Right atrium auricular region (tissue), 2 donors: ENCODE measurements at regions not wholly inside any gene's neighbourhood (a gene's known extent, or its start where the extent isn't known, plus 50 kb on each side); places are given as distances from the start of the nearest gene placed in this dataset.

Experiments
- DNase-seq: peaks from one replicate; pipeline ENCODE4 v3.0.0-alpha.2; 2019; ENCODE audit warnings: low spot score
- H3K27ac ChIP-seq, 2 donors: fragments of 200-600 bp; sonication (generic); 1 replicate in 1 of 2; 2 replicates in 1 of 2; pipeline ENCODE4 v1.5.1; 2016 to 2019
- H3K27me3 ChIP-seq, 2 donors: fragments of 200-600 bp; sonication (generic); one replicate each; pipeline versions ENCODE4 v1.5.1 to v1.6.0; 2017 to 2019
- H3K36me3 ChIP-seq: fragments of 200-600 bp; sonication (generic); one replicate; pipeline ENCODE4 v1.5.1; 2016
- H3K4me1 ChIP-seq, 2 donors: fragments of 200-600 bp; sonication (generic); one replicate each; pipeline versions ENCODE4 v1.5.1 to v1.6.0; 2017 to 2019
- H3K4me3 ChIP-seq, 2 donors: fragments of 200-600 bp; sonication (generic); 1 replicate in 1 of 2; 2 replicates in 1 of 2; pipeline ENCODE4 v1.5.1; 2017 to 2019; ENCODE audit warnings: mild to moderate bottlenecking in 1 of 2, moderate library complexity in 1 of 2
- H3K9me3 ChIP-seq, 2 donors: fragments of 200-600 bp; sonication (generic); one replicate each; pipeline ENCODE4 v1.5.1; 2019
- TF ChIP-seq, protein P1 (sequence below), 2 donors: fragments of 200-600 bp; sonication (generic); IDR thresholded peaks; one replicate each; pipeline ENCODE4 v1.5.1; 2019; ENCODE audit warnings: antibody characterized with exemption in 2 of 2

GRCh38 chr2:120885749-120886148 is 150.1 kb downstream of the GLI2 start:
- H3K27me3 ChIP-seq: no peaks in the 10 kb centered on the region
- DNase-seq: no peak
- TF ChIP-seq, protein P1, sequence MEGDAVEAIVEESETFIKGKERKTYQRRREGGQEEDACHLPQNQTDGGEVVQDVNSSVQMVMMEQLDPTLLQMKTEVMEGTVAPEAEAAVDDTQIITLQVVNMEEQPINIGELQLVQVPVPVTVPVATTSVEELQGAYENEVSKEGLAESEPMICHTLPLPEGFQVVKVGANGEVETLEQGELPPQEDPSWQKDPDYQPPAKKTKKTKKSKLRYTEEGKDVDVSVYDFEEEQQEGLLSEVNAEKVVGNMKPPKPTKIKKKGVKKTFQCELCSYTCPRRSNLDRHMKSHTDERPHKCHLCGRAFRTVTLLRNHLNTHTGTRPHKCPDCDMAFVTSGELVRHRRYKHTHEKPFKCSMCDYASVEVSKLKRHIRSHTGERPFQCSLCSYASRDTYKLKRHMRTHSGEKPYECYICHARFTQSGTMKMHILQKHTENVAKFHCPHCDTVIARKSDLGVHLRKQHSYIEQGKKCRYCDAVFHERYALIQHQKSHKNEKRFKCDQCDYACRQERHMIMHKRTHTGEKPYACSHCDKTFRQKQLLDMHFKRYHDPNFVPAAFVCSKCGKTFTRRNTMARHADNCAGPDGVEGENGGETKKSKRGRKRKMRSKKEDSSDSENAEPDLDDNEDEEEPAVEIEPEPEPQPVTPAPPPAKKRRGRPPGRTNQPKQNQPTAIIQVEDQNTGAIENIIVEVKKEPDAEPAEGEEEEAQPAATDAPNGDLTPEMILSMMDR (IDR thresholded peaks at IDR 0.05): no peak
- peaks cover 0 to 10% of the 10 kb centered on the region in 2 donors for H3K4me1 ChIP-seq
- H3K36me3 ChIP-seq: no peaks in the 10 kb centered on the region
- no peak overlapping the region for H3K27ac ChIP-seq
- no peaks in the 10 kb centered on the region for H3K9me3 ChIP-seq
- H3K4me3 ChIP-seq: no peak overlapping the region

DNA sequence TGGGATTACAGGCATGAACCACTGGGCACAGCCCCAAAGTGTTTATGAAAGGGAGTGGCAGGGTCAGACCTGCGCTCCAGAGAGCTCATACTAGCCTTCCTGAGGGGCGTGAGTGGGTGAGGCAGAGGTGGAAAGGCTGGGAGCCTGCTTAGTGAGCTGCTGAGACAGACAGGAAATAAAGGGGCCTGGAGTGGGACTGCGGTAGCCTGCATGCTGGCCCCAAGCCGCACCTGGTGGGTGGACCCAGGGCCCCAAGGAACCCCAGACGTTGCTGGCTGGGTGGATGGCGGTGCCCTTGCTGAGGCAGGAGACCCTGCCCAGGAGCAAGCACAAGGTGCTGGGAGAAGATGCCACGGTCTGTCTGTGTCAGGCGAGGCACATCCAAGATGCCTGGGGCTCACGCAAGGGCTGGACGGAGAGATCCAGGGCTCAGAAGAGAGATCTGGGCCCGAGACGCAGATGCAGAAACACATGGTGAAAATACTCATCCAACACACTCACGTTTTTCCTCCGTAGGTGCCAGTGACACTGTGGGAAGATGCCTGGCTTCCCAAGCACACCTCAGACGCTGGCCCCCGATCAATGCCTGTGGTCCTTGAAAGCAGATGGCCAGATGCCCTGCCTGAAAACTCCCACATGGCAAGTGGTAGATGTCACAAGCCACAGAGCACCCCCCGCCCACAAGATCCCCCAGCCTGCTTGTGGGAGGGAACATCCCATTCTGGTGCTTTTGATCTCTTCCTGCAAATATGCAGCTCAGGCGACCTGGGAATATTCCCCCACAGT is 151.1 kb downstream of the GLI2 start:
- Histone ChIP-seq H3K36me3 (no peaks in the 10 kb centered on the region), H3K4me3 (no peak overlapping the region), H3K9me3 (no peaks in the 10 kb centered on the region), H3K4me1 (peaks cover 0 to 10% of the 10 kb centered on the region in 2 donors), H3K27ac (no peak overlapping the region), H3K27me3 (no peaks in the 10 kb centered on the region)
- TF ChIP-seq, protein P1 (IDR thresholded peaks at IDR 0.05): no peak
- no peak for DNase-seq

DNA sequence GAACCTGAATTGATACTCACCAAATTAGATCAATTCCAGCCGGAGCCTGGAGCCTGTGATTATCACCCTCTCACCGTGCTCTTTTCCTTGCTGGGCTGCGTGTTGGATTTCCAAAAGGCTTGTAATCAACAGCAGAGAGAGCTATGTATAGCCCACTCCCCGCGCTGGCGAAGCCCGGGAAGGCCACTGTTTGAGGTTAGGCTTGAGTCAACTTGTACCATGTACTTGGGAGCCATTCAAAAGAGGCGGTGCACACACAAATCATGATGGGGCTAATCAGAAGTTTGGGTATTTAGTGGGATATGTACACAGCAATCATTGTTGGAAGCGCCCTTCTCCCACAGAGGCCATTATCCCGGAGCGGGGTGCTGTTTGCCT is 151.6 kb downstream of the GLI2 start:
- Histone ChIP-seq H3K4me3 (no peak overlapping the region), H3K36me3 (no peaks in the 10 kb centered on the region), H3K4me1 (peaks cover 0 to 4% of the 10 kb centered on the region in 2 donors), H3K27ac (no peak overlapping the region), H3K27me3 (no peaks in the 10 kb centered on the region), H3K9me3 (no peaks in the 10 kb centered on the region)
- TF ChIP-seq, protein P1 (IDR thresholded peaks at IDR 0.05): no peak
- no peak for DNase-seq

GRCh38 chr2:120887741-120888231 is 152.1 kb downstream of the GLI2 start:
- no peak for DNase-seq
- H3K36me3 ChIP-seq: no peaks in the 10 kb centered on the region
- TF ChIP-seq, protein P1 (IDR thresholded peaks at IDR 0.05): no peak
- no peak overlapping the region for H3K27ac ChIP-seq
- H3K4me3 ChIP-seq: no peak overlapping the region
- peaks cover 0 to 2% of the 10 kb centered on the region in 2 donors for H3K4me1 ChIP-seq
- no peaks in the 10 kb centered on the region for H3K27me3 ChIP-seq
- H3K9me3 ChIP-seq: no peaks in the 10 kb centered on the region

DNA sequence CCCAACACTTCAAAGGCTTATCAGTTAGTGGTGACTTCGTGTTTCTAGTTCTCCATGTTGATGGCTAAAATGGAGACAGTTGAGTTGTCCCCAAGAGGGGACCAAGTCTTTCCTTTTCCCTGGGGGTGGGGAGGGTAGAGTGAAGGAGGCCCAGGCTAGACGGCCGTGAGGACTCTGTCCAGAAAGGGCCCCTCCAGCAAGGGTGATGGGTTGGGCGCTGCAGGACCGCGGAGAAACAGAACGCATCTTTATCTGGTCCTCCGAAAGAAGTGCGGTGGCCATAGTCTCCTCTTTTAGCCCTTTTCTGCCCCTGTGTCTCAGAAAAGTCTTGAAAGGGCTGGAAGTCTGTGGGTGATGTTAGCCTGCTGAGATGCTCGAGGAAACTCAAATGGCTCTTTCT is 153.2 kb downstream of the GLI2 start:
- Histone ChIP-seq H3K4me1 (peaks cover 0 to 13% of the 10 kb centered on the region in 2 donors), H3K9me3 (no peaks in the 10 kb centered on the region), H3K27ac (no peak overlapping the region), H3K36me3 (no peaks in the 10 kb centered on the region), H3K4me3 (no peak overlapping the region), H3K27me3 (no peaks in the 10 kb centered on the region)
- TF ChIP-seq, protein P1 (IDR thresholded peaks at IDR 0.05): no peak
- DNase-seq: no peak
